Thymus (tissue), 11 donors: ENCODE measurements at regions not wholly inside any gene's neighbourhood (a gene's known extent, or its start where the extent isn't known, plus 50 kb on each side); places are given as distances from the start of the nearest gene placed in this dataset.
A peak's percentile ranks its signal among the peaks of the same experiment; 100 is the strongest.

Experiments used
- DNase-seq, 9 donors: peaks; one replicate each; pipeline ENCODE4 v3.0.0-alpha.2; 2013; ENCODE audit warnings: low spot score in 9 of 9, low read depth in 6 of 9, missing footprints in 1 of 9
- H3K27ac ChIP-seq, 2 donors: one replicate each; pipeline ENCODE4 v1.5.1; 2013; ENCODE audit warnings: control low read depth in 1 of 2, low read depth in 1 of 2, low read length in 1 of 2, mild to moderate bottlenecking in 1 of 2, moderate library complexity in 1 of 2
- H3K27me3 ChIP-seq, 2 donors: one replicate each; pipeline ENCODE4 v1.5.1; 2013; ENCODE audit warnings: low read length in 1 of 2; ENCODE audit not compliant: control insufficient read depth in 2 of 2, insufficient read depth in 1 of 2
- H3K36me3 ChIP-seq, 2 donors: one replicate each; pipeline ENCODE4 v1.5.1; 2013; ENCODE audit warnings: low read length in 1 of 2, mild to moderate bottlenecking in 1 of 2, moderate library complexity in 1 of 2; ENCODE audit not compliant: control insufficient read depth in 2 of 2, insufficient read depth in 2 of 2
- H3K4me1 ChIP-seq, 2 donors: one replicate each; pipeline ENCODE4 v1.5.1; 2013; ENCODE audit warnings: low read length in 2 of 2; ENCODE audit not compliant: control insufficient read depth in 2 of 2, insufficient read depth in 2 of 2
- H3K4me3 ChIP-seq, 2 donors: one replicate each; pipeline ENCODE4 v1.5.1; 2013; ENCODE audit warnings: low read length in 2 of 2, control low read depth in 1 of 2, mild to moderate bottlenecking in 1 of 2
- H3K9me3 ChIP-seq, 2 donors: one replicate each; pipeline ENCODE4 v1.5.1; 2013; ENCODE audit warnings: low read length in 1 of 2, mild to moderate bottlenecking in 1 of 2; ENCODE audit not compliant: control insufficient read depth in 2 of 2, insufficient read depth in 1 of 2
- WGBS: extraction: QIAGEN DNeasy Blood & Tissue Kit; methylation state at CpG from one replicate; pipeline ENCODE4 v1.1.7; 2013; 5-methylcytosine and 5-hydroxymethylcytosine counted together
- donor health status: healthy.

DNA sequence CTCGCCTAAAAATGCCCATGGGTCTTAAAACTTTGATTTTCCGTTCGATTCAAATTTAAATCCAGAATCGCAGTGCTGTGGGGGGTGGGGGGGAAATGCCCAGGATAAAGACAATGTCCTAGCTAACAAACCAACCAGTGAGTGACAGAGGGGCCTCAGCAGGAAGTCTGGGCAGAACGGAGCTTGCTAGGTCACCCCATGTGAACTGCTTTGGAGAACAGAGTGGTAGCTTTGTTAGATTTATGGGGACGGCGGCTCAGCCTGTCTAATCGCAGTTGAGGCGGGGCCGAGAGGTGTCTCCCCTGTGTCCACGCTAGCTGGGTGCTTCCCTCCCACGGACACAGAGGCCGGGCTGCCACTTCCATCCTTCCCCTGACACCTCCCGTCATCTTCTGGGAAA lies 243.9 kb downstream of the CTTN start:
- peaks cover 0 to 4% of the 10 kb centered on the region in 2 donors for H3K27me3 ChIP-seq
- H3K4me1 ChIP-seq = no peaks in the 10 kb centered on the region
- WGBS = 69% methylated on average over 14 of the region's 14 CpGs
- H3K4me3 ChIP-seq = no peak overlapping the region
- no peaks in the 10 kb centered on the region for H3K9me3 ChIP-seq
- H3K36me3 ChIP-seq = no peaks in the 10 kb centered on the region
- H3K27ac ChIP-seq = no peak overlapping the region
- DNase-seq = no peak

GRCh38 chr11:70643642-70644041 lies 245.3 kb downstream of the CTTN start:
- 62% methylated on average over 9 of the region's 9 CpGs for WGBS
- no peaks in the 10 kb centered on the region for H3K4me1 ChIP-seq

GRCh38 chr11:70644343-70645060 lies 246.2 kb downstream of the CTTN start:
- Histone ChIP-seq H3K4me1 (no peaks in the 10 kb centered on the region), H3K9me3 (no peaks in the 10 kb centered on the region), H3K4me3 (no peak overlapping the region), H3K36me3 (no peaks in the 10 kb centered on the region), H3K27me3 (peaks cover 0 to 4% of the 10 kb centered on the region in 2 donors), H3K27ac (no peak overlapping the region)
- WGBS = 80% methylated on average over 15 of the region's 15 CpGs
- DNase-seq = no peak

More at GRCh38 chr11:70643642-70644041, 245.3 kb downstream of the CTTN start:
- Histone ChIP-seq H3K9me3 (no peaks in the 10 kb centered on the region), H3K27me3 (peaks cover 0 to 4% of the 10 kb centered on the region in 2 donors), H3K4me3 (no peak overlapping the region), H3K27ac (no peak overlapping the region), H3K36me3 (no peaks in the 10 kb centered on the region)
- no peak for DNase-seq

- H3K4me1 ChIP-seq = no peaks in the 10 kb centered on the region
- WGBS = 80% methylated on average over 9 of the region's 9 CpGs
These were observed 247.2 kb downstream of the CTTN start for GRCh38 chr11:70645537-70645936.

DNA sequence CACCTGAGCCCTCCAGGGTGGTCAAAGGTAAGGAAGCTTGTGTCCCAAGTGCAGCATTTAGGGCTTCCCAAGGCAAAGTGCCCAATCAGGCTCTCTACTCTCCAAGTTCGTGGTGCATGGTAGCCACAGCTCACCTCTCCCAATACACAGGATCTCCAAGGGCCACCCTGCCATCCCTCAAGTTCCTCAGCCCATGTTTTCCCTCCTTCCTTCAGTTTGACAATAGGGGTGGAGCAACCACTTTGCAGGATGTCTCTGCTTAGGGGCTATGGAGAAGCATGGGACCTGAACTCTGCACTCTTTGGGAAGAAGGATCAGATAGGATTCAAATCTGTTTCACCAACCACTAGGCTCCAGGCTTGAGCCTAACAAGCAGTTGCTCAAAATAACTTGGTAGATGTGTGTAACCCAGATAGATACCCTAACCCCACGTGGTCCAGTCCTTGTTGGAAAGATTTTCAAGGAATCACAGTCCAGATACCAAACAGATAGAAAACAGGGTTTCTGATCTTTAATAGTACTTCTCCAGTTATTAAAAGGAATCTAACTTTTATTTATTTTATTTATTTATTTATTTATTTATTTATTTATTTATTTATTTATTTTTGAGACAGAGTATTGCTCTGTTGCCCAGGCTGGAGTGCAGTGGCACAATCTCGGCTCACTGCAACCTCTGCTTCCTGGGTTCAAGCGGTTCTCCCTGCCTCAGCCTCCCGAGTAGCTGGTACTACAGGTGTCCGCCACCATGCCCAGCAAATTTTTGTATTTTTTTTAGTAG lies 248.1 kb downstream of the CTTN start:
- no peak overlapping the region for H3K4me3 ChIP-seq
- H3K36me3 ChIP-seq = no peaks in the 10 kb centered on the region
- no peak for DNase-seq
- no peaks in the 10 kb centered on the region for H3K4me1 ChIP-seq
- H3K27me3 ChIP-seq = peaks cover 0 to 3% of the 10 kb centered on the region in 2 donors
- H3K27ac ChIP-seq = no peak overlapping the region
- WGBS = 74% methylated on average over 6 of the region's 6 CpGs
- no peaks in the 10 kb centered on the region for H3K9me3 ChIP-seq

More at GRCh38 chr11:70645537-70645936, 247.2 kb downstream of the CTTN start:
- Histone ChIP-seq H3K4me3 (no peak overlapping the region), H3K27ac (no peak overlapping the region), H3K36me3 (no peaks in the 10 kb centered on the region), H3K9me3 (no peaks in the 10 kb centered on the region), H3K27me3 (peaks cover 0 to 4% of the 10 kb centered on the region in 2 donors)
- no peak for DNase-seq

DNA sequence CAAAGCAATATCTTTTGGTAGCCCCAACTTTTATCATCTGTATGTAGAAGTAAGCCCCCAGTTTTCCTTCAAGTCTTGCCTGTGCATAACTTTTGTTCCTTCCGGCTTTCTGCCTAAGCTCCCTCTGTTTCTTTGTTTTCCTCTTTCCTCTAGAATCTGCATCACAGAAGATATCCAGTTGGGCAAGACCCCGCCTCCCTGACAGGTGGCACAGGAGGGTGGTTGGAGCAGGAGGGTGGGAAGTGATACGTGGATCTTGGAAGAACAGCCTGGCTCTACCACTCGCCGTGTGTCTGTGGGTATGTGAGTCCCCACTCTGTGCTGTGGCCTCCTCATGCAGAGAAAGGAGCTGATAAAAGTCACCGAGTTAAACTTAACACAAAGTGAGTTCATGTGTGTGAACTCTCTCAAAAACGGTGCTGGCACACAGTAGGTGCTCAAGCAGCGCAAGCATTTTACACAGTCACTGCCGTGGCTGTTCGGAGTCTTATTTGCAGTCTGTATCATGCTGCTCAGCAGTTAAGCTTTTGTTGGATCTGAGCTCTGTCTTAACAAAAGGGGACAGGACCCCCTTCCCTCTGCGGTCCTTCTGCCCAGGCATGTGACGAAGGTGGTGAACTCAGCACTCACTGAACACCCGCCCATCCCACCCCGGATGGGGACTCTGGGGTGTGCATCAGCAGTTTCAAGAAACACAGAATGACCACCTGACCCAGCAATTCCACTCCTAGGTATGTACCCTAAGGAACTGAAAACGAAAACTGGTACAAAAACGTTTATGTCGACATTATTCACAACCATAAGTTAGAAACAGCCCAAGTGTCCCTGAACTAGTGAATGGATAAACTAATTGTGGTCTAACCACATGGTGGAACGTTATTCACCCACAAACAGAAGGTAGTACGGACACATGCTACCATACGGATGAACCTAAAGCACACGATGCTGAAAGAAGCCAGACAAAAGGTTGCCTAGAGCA lies 249.1 kb downstream of the CTTN start:
- H3K4me1 ChIP-seq = no peaks in the 10 kb centered on the region
- WGBS = 47% methylated on average over 21 of the region's 21 CpGs

GRCh38 chr11:70650075-70650909 lies 252.0 kb downstream of the CTTN start:
- H3K4me3 ChIP-seq = no peak overlapping the region
- no peaks in the 10 kb centered on the region for H3K9me3 ChIP-seq
- WGBS = 61% methylated on average over 4 of the region's 4 CpGs
- no peaks in the 10 kb centered on the region for H3K27me3 ChIP-seq
- H3K4me1 ChIP-seq = no peaks in the 10 kb centered on the region
- peak; percentile 7 to 67 (median 36) for DNase-seq
- H3K36me3 ChIP-seq = no peaks in the 10 kb centered on the region
- no peak overlapping the region for H3K27ac ChIP-seq

More for the DNA sequence above, 249.1 kb downstream of the CTTN start:
- Histone ChIP-seq H3K36me3 (no peaks in the 10 kb centered on the region), H3K4me3 (no peak overlapping the region), H3K27ac (no peak overlapping the region), H3K27me3 (peaks cover 0 to 2% of the 10 kb centered on the region in 2 donors), H3K9me3 (no peaks in the 10 kb centered on the region)
- no peak for DNase-seq

DNA sequence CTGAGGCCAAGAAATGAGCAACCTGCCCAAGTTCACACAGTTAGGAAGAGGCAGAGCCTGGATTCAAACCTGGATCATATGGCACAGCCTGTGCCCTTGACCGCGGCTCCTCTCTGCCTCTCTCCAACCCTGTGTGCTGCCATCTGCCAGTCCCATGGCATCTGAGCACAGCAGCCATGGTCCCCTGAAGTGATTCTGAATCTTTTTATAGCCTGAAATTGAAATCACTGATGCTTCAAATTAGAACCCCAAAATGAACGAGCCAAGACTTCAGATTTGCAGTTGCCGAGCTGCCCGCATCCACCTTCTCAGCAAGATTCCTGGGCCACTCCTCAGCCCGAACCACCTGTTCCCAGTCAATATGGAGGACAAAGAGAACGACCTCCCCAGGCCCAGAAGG lies 252.7 kb downstream of the CTTN start:
- Histone ChIP-seq H3K36me3 (no peaks in the 10 kb centered on the region), H3K27me3 (no peaks in the 10 kb centered on the region), H3K27ac (no peak overlapping the region), H3K4me3 (no peak overlapping the region), H3K9me3 (no peaks in the 10 kb centered on the region), H3K4me1 (no peaks in the 10 kb centered on the region)
- WGBS = 88% methylated on average over 7 of the region's 7 CpGs
- DNase-seq = no peak
